KMS-11 (cell line): ENCODE measurements at regions not wholly inside any gene's neighbourhood (a gene's known extent, or its start where the extent isn't known, plus 50 kb on each side); places are given as distances from the start of the nearest gene placed in this dataset.

Experiments used
- H2AFZ ChIP-seq: fragments of 200-600 bp; sonication (generic); 2 replicates; pipeline ENCODE4 v1.6.1; 2016; ENCODE audit warnings: antibody characterized with exemption, mixed run types, low read depth
- H3K27ac ChIP-seq: fragments of 200-600 bp; sonication (generic); 2 replicates; pipeline ENCODE4 v1.6.1; 2016; ENCODE audit warnings: mild to moderate bottlenecking, mixed run types
- H3K27me3 ChIP-seq: fragments of 200-600 bp; sonication (generic); 2 replicates; pipeline ENCODE4 v1.6.1; 2017; ENCODE audit warnings: mild to moderate bottlenecking, low read depth, mixed run types, moderate library complexity; ENCODE audit not compliant: insufficient read depth
- H3K36me3 ChIP-seq: fragments of 200-600 bp; sonication (generic); 2 replicates; pipeline ENCODE4 v1.6.1; 2017; ENCODE audit warnings: mild to moderate bottlenecking, mixed run types; ENCODE audit not compliant: insufficient read depth
- H3K4me1 ChIP-seq: fragments of 200-600 bp; sonication (generic); 2 replicates; pipeline ENCODE4 v1.6.1; 2016; ENCODE audit warnings: mild to moderate bottlenecking, low read depth, mixed run types; ENCODE audit not compliant: poor library complexity, severe bottlenecking
- H3K4me2 ChIP-seq: fragments of 200-600 bp; sonication (generic); 2 replicates; pipeline ENCODE4 v1.7.0; 2016; ENCODE audit warnings: mild to moderate bottlenecking, mixed run types
- H3K4me3 ChIP-seq: fragments of 200-600 bp; sonication (generic); IDR thresholded peaks from 2 replicates; pipeline ENCODE4 v1.6.1; 2017; ENCODE audit warnings: low read depth, low read length, mixed read lengths; ENCODE audit not compliant: insufficient read depth
- H3K79me2 ChIP-seq: fragments of 200-600 bp; sonication (generic); 2 replicates; pipeline ENCODE4 v1.6.1; 2016; ENCODE audit warnings: low read depth, mixed run types; ENCODE audit not compliant: insufficient read depth
- H3K9ac ChIP-seq: fragments of 200-600 bp; sonication (generic); 2 replicates; pipeline ENCODE4 v1.6.1; 2016; ENCODE audit warnings: mild to moderate bottlenecking, mixed run types
- H4K20me1 ChIP-seq: fragments of 200-600 bp; sonication (generic); 2 replicates; pipeline ENCODE4 v1.6.1; 2016; ENCODE audit warnings: mild to moderate bottlenecking, mixed run types; ENCODE audit not compliant: insufficient read depth
- TF ChIP-seq, protein P1 (sequence below): fragments of 200-600 bp; sonication (generic); conservative IDR thresholded peaks from 2 replicates; pipeline ENCODE4 v1.6.1; 2017; ENCODE audit warnings: low read depth, mild to moderate bottlenecking, antibody characterized with exemption, low read length, moderate library complexity, mixed read lengths

DNA sequence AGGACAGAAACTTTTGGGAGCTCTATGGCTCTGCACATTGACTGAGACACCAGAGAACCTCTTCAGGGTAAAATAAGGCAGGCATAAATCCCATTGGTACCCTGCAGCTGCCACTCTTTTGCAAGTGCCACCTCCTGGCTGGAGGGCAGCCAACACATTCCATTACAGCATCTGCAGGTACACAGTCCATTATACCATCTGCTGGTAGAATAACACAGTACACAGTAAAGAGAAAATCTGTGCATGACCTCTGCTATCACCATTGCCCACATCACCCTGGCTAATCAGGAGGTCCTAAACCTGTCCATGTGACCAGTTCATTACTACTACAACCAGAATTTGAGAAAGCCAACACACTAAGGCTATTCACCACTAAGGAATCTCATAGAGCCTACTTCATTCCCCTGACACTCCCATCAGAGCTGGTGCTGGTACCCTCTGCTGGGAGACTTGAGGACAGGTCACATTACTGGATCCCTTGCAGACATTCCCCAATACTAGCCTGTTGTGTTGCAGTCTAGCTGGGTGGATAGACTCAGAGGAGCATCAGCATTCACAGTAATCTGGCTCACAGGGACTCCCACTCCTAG lies 176.2 kb upstream of the TACR3 start:
- no peaks in the 10 kb centered on the region for H4K20me1 ChIP-seq
- TF ChIP-seq, protein P1, sequence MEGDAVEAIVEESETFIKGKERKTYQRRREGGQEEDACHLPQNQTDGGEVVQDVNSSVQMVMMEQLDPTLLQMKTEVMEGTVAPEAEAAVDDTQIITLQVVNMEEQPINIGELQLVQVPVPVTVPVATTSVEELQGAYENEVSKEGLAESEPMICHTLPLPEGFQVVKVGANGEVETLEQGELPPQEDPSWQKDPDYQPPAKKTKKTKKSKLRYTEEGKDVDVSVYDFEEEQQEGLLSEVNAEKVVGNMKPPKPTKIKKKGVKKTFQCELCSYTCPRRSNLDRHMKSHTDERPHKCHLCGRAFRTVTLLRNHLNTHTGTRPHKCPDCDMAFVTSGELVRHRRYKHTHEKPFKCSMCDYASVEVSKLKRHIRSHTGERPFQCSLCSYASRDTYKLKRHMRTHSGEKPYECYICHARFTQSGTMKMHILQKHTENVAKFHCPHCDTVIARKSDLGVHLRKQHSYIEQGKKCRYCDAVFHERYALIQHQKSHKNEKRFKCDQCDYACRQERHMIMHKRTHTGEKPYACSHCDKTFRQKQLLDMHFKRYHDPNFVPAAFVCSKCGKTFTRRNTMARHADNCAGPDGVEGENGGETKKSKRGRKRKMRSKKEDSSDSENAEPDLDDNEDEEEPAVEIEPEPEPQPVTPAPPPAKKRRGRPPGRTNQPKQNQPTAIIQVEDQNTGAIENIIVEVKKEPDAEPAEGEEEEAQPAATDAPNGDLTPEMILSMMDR, result no peak
- H3K4me3 ChIP-seq, result no peak overlapping the region
- no peak overlapping the region for H2AFZ ChIP-seq
- H3K36me3 ChIP-seq, result no peaks in the 10 kb centered on the region
- H3K27ac ChIP-seq, result no peak overlapping the region
- H3K79me2 ChIP-seq, result no peaks in the 10 kb centered on the region
- H3K27me3 ChIP-seq, result no peaks in the 10 kb centered on the region
- H3K9ac ChIP-seq, result no peak overlapping the region
- H3K4me1 ChIP-seq, result no peaks in the 10 kb centered on the region
- H3K4me2 ChIP-seq, result no peak overlapping the region

DNA sequence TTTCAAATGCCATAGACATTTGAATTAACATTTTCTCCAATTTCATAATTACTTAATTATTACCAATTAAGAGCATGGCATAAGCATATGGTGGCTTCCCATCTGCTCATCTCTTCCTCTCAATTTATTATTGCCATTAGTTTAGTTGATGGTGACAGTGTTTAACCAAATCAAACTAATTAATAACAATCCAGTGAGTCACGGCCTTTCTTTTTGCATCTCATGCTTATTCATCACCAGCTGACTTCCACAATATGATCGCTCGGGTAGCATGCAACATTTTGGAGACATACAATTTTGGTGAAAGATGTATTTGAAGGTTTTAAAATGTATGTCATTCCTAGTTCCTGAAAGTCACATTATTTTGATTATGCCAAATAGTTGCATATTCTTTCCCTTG lies 172.8 kb upstream of the TACR3 start:
- H4K20me1 ChIP-seq, result no peaks in the 10 kb centered on the region
- H3K79me2 ChIP-seq, result no peaks in the 10 kb centered on the region
- no peaks in the 10 kb centered on the region for H3K27me3 ChIP-seq
- H3K4me3 ChIP-seq, result no peak overlapping the region
- no peak overlapping the region for H3K9ac ChIP-seq
- no peaks in the 10 kb centered on the region for H3K4me1 ChIP-seq
- H3K36me3 ChIP-seq, result no peaks in the 10 kb centered on the region
- no peak overlapping the region for H2AFZ ChIP-seq
- TF ChIP-seq, protein P1, result no peak
- no peak overlapping the region for H3K27ac ChIP-seq
- H3K4me2 ChIP-seq, result no peak overlapping the region

DNA sequence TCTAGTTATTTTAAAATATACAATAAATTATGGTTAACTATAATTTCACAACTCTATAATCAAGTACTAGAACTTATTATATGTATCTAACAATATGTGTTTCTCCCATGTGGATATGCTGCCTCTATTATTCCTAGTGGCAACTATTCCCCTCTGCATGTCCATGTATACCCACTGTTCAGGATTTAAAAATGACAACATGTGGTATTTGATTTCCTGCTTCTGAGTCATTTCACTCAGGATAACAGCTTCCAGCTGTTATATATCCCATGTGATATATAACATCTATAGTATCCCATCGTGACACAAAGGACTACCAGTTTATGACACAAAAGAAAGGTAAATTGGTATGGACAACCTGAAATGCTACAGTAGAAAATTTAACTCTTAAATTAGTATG lies 167.4 kb upstream of the TACR3 start:
- TF ChIP-seq, protein P1, result no peak
- Histone ChIP-seq H3K9ac (no peak overlapping the region), H3K4me1 (no peaks in the 10 kb centered on the region), H2AFZ (no peak overlapping the region), H3K36me3 (no peaks in the 10 kb centered on the region), H3K27me3 (no peaks in the 10 kb centered on the region), H3K79me2 (no peaks in the 10 kb centered on the region), H4K20me1 (no peaks in the 10 kb centered on the region), H3K4me2 (no peak overlapping the region), H3K27ac (no peak overlapping the region), H3K4me3 (no peak overlapping the region)

DNA sequence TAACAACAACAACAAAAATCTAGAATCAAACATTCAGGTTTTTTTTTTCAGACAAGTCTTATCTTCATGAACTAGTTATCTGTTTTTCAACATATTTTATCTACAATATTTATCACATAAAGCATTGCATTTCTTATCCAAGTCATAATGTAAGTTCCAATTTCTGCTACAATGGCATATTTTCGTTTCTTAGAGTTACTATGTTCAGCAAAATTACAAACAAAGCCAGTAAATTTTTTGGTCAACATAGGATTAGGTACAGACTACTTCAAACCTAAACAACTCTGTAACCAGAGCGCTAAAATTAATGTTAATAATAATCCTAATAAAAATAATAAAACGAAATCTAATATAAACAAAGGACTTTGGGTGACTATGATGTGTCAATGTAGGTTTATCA lies 165.4 kb upstream of the TACR3 start:
- Histone ChIP-seq H3K9ac (no peak overlapping the region), H3K4me2 (no peak overlapping the region), H3K27me3 (no peaks in the 10 kb centered on the region), H4K20me1 (no peaks in the 10 kb centered on the region), H2AFZ (no peak overlapping the region), H3K4me3 (no peak overlapping the region), H3K79me2 (no peaks in the 10 kb centered on the region), H3K36me3 (no peaks in the 10 kb centered on the region), H3K4me1 (no peaks in the 10 kb centered on the region), H3K27ac (no peak overlapping the region)
- TF ChIP-seq, protein P1, result no peak
